DOHH2 (cell line): ENCODE measurements at regions not wholly inside any gene's neighbourhood (a gene's known extent, or its start where the extent isn't known, plus 50 kb on each side); places are given as distances from the start of the nearest gene placed in this dataset.

ENCODE experiments used
- CTCF ChIP-seq: fragments of 200-600 bp; sonication (generic); IDR thresholded peaks from one replicate; pipeline ENCODE4 v1.5.1; 2014; ENCODE audit warnings: antibody characterized with exemption, mild to moderate bottlenecking, low read depth, low read length; ENCODE audit not compliant: poor library complexity, severe bottlenecking
- EZH2phosphoT487 ChIP-seq: fragments of 200-600 bp; sonication (generic); IDR thresholded peaks from 2 replicates; pipeline ENCODE4 v1.6.1; 2017; ENCODE audit warnings: borderline replicate concordance, mild to moderate bottlenecking, antibody characterized with exemption, low read length, moderate library complexity, mixed read lengths

GRCh38 chr19:27975419-27976005 is 1237.4 kb downstream of the UQCRFS1 start:
- TF ChIP-seq CTCF (no peak), EZH2phosphoT487 (no peak)
